Activated CD4-positive, alpha-beta T cell treated with anti-CD3 and anti-CD28 coated beads, Interleukin-2, amount 50 U/mL, for 48 hours (primary cell): ENCODE measurements at regions not wholly inside any gene's neighbourhood (a gene's known extent, or its start where the extent isn't known, plus 50 kb on each side); places are given as distances from the start of the nearest gene placed in this dataset.
"Not testable (repeated sequence)": the region's sequence is repeated elsewhere in the genome, so short reads cannot be mapped to it uniquely, and the experiment has no call there.

Experiments
- DNase-seq, 2 experiments: peaks; one replicate each; pipeline ENCODE4 v3.0.0-alpha.2; 2020

- no peak for DNase-seq
Measured at GRCh38 chr17:54196751-54197150, 374.0 kb downstream of the KIF2B start.

- DNase-seq = not testable (repeated sequence)
Measured at GRCh38 chr17:54201380-54201779, 378.7 kb downstream of the KIF2B start.

- no peak for DNase-seq
Measured at GRCh38 chr17:54220829-54221228, 398.1 kb downstream of the KIF2B start.

- no peak for DNase-seq
Measured at GRCh38 chr17:54221499-54221898, 398.8 kb downstream of the KIF2B start.

GRCh38 chr17:54235571-54235970, 412.8 kb downstream of the KIF2B start:
- DNase-seq = no peak

- no peak for DNase-seq
Measured at GRCh38 chr17:54237911-54238515, 415.3 kb downstream of the KIF2B start.

GRCh38 chr17:54239291-54239690, 416.6 kb downstream of the KIF2B start:
- no peak for DNase-seq

- no peak for DNase-seq
Measured at GRCh38 chr17:54255696-54256095, 433.0 kb downstream of the KIF2B start.

- no peak for DNase-seq
Measured at GRCh38 chr17:54256401-54256929, 433.7 kb downstream of the KIF2B start.

GRCh38 chr17:54257440-54257839, 434.7 kb downstream of the KIF2B start:
- DNase-seq = no peak

GRCh38 chr17:54259476-54259875, 436.7 kb downstream of the KIF2B start:
- DNase-seq = no peak

GRCh38 chr17:54261465-54261864, 438.7 kb downstream of the KIF2B start:
- no peak for DNase-seq

- DNase-seq = no peak
Measured at GRCh38 chr17:54269881-54270280, 447.2 kb downstream of the KIF2B start.

- DNase-seq = no peak
Measured at GRCh38 chr17:54270499-54270898, 447.8 kb downstream of the KIF2B start.

GRCh38 chr17:54277868-54278267, 455.1 kb downstream of the KIF2B start:
- no peak for DNase-seq

- DNase-seq = no peak
Measured at GRCh38 chr17:54280741-54281140, 458.0 kb downstream of the KIF2B start.

- DNase-seq = no peak
Measured at GRCh38 chr17:54282886-54283285, 460.2 kb downstream of the KIF2B start.

GRCh38 chr17:54307351-54307750, 484.6 kb downstream of the KIF2B start:
- DNase-seq = no peak

GRCh38 chr17:54324813-54325212, 502.1 kb downstream of the KIF2B start:
- DNase-seq = no peak

GRCh38 chr17:54339731-54340130, 517.0 kb downstream of the KIF2B start:
- DNase-seq = no peak

- no peak for DNase-seq
Measured at GRCh38 chr17:54347495-54347894, 524.8 kb downstream of the KIF2B start.

GRCh38 chr17:54348234-54348633, 525.5 kb downstream of the KIF2B start:
- DNase-seq = no peak

GRCh38 chr17:54353789-54354525, 531.2 kb downstream of the KIF2B start:
- no peak for DNase-seq

GRCh38 chr17:54361073-54361472, 538.3 kb downstream of the KIF2B start:
- not testable (repeated sequence) for DNase-seq

- DNase-seq = no peak
Measured at GRCh38 chr17:54368906-54369305, 531.7 kb upstream of the TOM1L1 start.
